Central memory CD8-positive, alpha-beta T cell (primary cell): ENCODE measurements at regions not wholly inside any gene's neighbourhood (a gene's known extent, or its start where the extent isn't known, plus 50 kb on each side); places are given as distances from the start of the nearest gene placed in this dataset.

Source experiments
- ATAC-seq: fragments of 150-1000 bp; cut with Tn5 transposase; replicated peaks from 2 replicates; pipeline ENCODE4 v1.10.0; 2022; ENCODE audit warnings: mild to moderate bottlenecking, moderate FRiP score, moderate number of reproducible peaks; ENCODE audit not compliant: poor library complexity, severe bottlenecking; ENCODE audit errors: extremely low read depth
- DNase-seq, 2 donors: peaks; one replicate each; pipeline ENCODE4 v3.0.0; 2021; ENCODE audit warnings: low spot score in 2 of 2
- H3K27ac Mint-ChIP-seq: one replicate; pipeline ENCODE4 v1.8.0; 2022; ENCODE audit warnings: low read depth, mild to moderate bottlenecking, moderate library complexity, mixed read lengths
- H3K27me3 Mint-ChIP-seq: one replicate; pipeline ENCODE4 v1.8.0; 2022; ENCODE audit warnings: mixed read lengths
- H3K36me3 Mint-ChIP-seq: one replicate; pipeline ENCODE4 v1.8.0; 2022; ENCODE audit warnings: mild to moderate bottlenecking, moderate library complexity, mixed read lengths; ENCODE audit not compliant: insufficient read depth
- H3K4me1 Mint-ChIP-seq: one replicate; pipeline ENCODE4 v1.8.0; 2022; ENCODE audit warnings: mixed read lengths
- H3K4me3 Mint-ChIP-seq: one replicate; pipeline ENCODE4 v1.8.0; 2022; ENCODE audit warnings: mild to moderate bottlenecking, moderate library complexity, mixed read lengths
- H3K9me3 Mint-ChIP-seq: one replicate; pipeline ENCODE4 v1.8.0; 2022; ENCODE audit warnings: mixed read lengths

GRCh38 chr6:146879406-146880117, 280.8 kb downstream of the ADGB start:
- Mint-ChIP-seq H3K9me3 (no peaks in the 10 kb centered on the region), H3K27me3 (peaks cover 26% of the 10 kb centered on the region), H3K36me3 (no peaks in the 10 kb centered on the region), H3K4me3 (no peak overlapping the region), H3K27ac (no peak overlapping the region), H3K4me1 (no peaks in the 10 kb centered on the region)
- ATAC-seq = no peak
- DNase-seq = no peak

DNA sequence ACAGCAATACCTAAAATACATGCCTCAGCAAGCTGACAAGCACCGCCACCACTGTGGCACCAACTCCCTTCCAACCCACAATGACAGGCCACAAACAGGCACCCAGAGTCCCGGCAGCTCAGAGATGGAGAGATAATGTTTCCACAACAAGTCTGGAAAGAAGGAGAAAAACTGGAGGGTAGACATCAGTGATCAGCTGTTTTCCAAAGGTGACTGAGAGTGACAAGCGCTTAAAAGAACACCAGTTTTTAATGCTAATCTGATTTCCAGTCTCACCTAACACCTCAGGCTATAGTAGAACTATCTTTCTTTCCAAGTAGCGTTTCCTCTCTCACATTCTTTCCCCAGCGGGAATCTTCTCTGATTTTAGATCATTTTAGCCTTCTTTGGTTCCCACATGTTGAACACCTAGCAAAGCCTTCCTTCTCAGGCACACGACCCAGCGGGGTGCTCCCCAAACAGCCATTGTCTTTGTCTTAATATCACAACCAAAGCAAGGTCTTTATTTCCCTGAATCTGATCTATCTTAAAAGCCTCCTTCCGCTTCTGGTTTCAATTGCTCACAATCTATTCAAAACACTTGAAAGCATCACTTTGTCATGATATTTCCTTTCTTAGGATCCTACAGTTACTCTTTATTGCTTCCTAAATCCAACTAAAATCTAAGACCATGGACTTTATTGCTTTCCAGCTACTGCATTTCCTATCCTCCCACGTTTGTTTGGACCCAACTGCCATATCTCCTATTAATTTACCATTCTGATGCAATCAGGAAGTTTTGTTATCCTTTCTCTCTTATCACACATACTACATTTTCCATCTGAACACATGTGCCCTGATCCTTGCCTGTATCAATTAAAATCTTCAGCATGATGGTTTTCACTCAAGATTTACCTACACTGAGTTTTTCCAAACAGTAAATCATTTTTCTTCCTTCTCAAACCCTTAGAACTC, 282.7 kb downstream of the ADGB start:
- H3K9me3 Mint-ChIP-seq = no peaks in the 10 kb centered on the region
- H3K4me3 Mint-ChIP-seq = no peak overlapping the region
- H3K36me3 Mint-ChIP-seq = no peaks in the 10 kb centered on the region
- ATAC-seq = no peak
- peaks cover 28% of the 10 kb centered on the region for H3K27me3 Mint-ChIP-seq
- DNase-seq = no peak
- H3K27ac Mint-ChIP-seq = no peak overlapping the region
- H3K4me1 Mint-ChIP-seq = no peaks in the 10 kb centered on the region

DNA sequence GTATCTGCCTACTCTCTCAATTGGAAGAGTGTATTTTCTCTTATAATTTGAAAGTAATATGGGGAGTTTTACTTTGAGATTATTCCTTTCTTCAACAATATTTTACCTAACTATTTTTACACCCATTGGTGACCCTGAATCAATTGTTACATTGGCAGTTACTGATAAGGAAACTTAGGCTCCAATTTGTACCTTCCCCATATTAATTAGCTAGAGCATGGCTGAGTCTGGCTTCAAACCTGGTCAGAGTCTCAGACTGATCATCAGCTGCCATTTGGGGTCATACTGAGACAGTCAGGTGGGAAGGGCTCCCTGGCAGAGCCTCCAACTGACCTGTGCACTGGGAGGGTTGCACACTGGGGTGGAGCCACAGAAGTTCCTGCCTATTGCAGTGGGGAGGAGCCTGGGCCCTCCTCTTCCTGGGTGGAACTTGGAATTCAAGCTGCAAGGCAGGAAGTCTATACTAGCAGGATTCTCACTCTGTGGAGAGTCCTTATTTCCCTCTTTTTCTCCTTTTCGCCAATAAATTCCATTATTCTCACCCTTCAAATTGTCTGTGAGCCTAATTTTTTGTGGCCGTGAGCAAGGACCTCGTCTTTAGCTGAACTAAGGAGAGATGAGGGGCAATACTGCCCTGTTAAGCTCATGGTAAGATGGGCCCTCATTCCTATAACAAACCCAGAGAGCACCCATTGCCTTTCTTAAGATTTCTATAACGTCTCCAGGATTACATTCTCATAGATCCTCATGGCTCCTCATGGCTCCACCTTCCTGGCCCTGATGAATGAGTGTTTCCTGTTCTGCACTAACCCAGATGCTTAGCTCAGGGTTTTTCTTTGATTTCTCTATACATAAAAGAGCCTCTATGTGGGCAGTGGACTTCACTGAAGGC, 285.1 kb downstream of the ADGB start:
- peaks cover 27% of the 10 kb centered on the region for H3K27me3 Mint-ChIP-seq
- ATAC-seq (no peak), DNase-seq (no peak)
- no peak overlapping the region for H3K4me3 Mint-ChIP-seq
- H3K36me3 Mint-ChIP-seq = no peaks in the 10 kb centered on the region
- H3K4me1 Mint-ChIP-seq = no peaks in the 10 kb centered on the region
- no peaks in the 10 kb centered on the region for H3K9me3 Mint-ChIP-seq
- no peak overlapping the region for H3K27ac Mint-ChIP-seq

DNA sequence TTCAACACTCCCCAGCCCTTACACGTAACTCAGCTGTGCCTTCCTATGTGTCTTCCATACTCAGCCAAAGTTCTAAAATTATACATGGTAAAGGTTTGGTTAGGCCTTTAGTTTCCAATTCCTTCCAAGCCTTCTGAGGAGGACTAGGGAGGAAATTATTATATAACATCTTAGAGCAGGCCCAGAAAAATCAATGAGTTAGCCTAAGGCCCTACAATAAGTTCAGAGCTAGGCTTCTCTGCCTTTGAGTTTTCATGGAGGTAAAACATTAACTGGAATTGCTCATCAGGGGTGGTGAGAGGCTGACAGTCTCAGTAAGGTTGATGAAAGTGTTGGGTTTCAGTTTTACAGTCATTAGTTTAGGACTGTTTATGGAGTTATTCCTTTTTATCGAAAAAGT, 286.0 kb downstream of the ADGB start:
- H3K9me3 Mint-ChIP-seq = no peaks in the 10 kb centered on the region

GRCh38 chr6:146885708-146886457, 287.1 kb downstream of the ADGB start:
- Mint-ChIP-seq H3K36me3 (no peaks in the 10 kb centered on the region), H3K27me3 (peaks cover 23% of the 10 kb centered on the region), H3K4me1 (no peaks in the 10 kb centered on the region), H3K4me3 (no peak overlapping the region), H3K27ac (no peak overlapping the region), H3K9me3 (no peaks in the 10 kb centered on the region)
- no peak for ATAC-seq
- no peak for DNase-seq

More for the DNA sequence above, 286.0 kb downstream of the ADGB start:
- no peak overlapping the region for H3K27ac Mint-ChIP-seq
- peaks cover 24% of the 10 kb centered on the region for H3K27me3 Mint-ChIP-seq
- H3K4me1 Mint-ChIP-seq = no peaks in the 10 kb centered on the region
- H3K4me3 Mint-ChIP-seq = no peak overlapping the region
- DNase-seq = no peak
- H3K36me3 Mint-ChIP-seq = no peaks in the 10 kb centered on the region
- no peak for ATAC-seq

- no peak overlapping the region for H3K27ac Mint-ChIP-seq
- no peaks in the 10 kb centered on the region for H3K4me1 Mint-ChIP-seq
- ATAC-seq (no peak), DNase-seq (no peak)
- no peaks in the 10 kb centered on the region for H3K36me3 Mint-ChIP-seq
- H3K4me3 Mint-ChIP-seq = no peak overlapping the region
- no peaks in the 10 kb centered on the region for H3K9me3 Mint-ChIP-seq
- H3K27me3 Mint-ChIP-seq = peaks cover 23% of the 10 kb centered on the region
These were observed 288.0 kb downstream of the ADGB start for GRCh38 chr6:146886587-146887446.

- no peaks in the 10 kb centered on the region for H3K36me3 Mint-ChIP-seq
- H3K4me1 Mint-ChIP-seq = no peaks in the 10 kb centered on the region
- H3K27me3 Mint-ChIP-seq = peaks cover 23% of the 10 kb centered on the region
- no peak overlapping the region for H3K4me3 Mint-ChIP-seq
- no peak overlapping the region for H3K27ac Mint-ChIP-seq
- no peak for DNase-seq
- no peak for ATAC-seq
- no peaks in the 10 kb centered on the region for H3K9me3 Mint-ChIP-seq
These were observed 288.8 kb downstream of the ADGB start for GRCh38 chr6:146887447-146888077.

GRCh38 chr6:146889303-146889702, 290.5 kb downstream of the ADGB start:
- H3K4me1 Mint-ChIP-seq = no peaks in the 10 kb centered on the region
- ATAC-seq (no peak), DNase-seq (no peak)
- H3K36me3 Mint-ChIP-seq = no peaks in the 10 kb centered on the region
- H3K27me3 Mint-ChIP-seq = peaks cover 26% of the 10 kb centered on the region
- H3K4me3 Mint-ChIP-seq = no peak overlapping the region
- H3K27ac Mint-ChIP-seq = no peak overlapping the region
- H3K9me3 Mint-ChIP-seq = no peaks in the 10 kb centered on the region

- no peaks in the 10 kb centered on the region for H3K9me3 Mint-ChIP-seq
- no peak for DNase-seq
- no peak for ATAC-seq
- no peak overlapping the region for H3K27ac Mint-ChIP-seq
- no peaks in the 10 kb centered on the region for H3K36me3 Mint-ChIP-seq
- H3K27me3 Mint-ChIP-seq = peaks cover 35% of the 10 kb centered on the region
- H3K4me1 Mint-ChIP-seq = no peaks in the 10 kb centered on the region
- H3K4me3 Mint-ChIP-seq = no peak overlapping the region
These were observed 291.4 kb downstream of the ADGB start for GRCh38 chr6:146890172-146890571.

DNA sequence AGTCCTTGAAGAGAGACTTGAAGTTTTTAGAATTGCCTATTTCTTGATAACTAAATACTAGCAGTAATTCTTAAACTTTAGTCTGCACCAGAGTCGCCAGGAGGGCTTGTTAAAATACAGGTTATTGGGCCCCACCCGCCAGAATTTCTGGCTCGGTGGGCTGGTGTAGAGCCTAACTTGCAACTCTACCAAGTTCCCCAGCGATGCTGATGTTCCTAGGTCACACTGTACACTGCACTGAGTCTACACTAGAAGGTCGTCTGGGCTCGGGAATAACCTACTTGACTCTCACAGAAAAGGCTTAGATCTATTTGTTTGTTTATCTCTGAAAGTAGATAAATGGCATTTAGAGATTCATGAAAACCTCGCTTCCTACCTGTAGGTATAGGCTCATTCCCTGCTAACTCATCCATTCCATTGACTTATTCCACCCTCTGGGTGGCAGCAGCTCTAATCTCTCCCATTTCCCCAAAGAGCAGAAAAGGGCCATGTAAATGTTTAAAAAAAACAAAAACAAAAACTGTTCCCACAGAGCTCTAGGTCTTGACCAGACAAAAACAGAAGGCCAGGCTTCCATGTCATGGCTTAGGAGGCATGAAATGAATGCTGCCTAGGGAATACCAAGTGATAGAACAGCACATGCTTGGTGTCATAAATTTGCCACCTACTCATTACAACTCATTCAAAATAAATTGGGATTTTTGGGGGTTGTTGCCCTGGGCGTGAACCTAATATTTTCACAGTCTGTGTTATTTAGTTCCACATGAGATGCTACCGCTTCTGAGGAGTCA, 292.1 kb downstream of the ADGB start:
- ATAC-seq = no peak

More for the DNA sequence above, 292.1 kb downstream of the ADGB start:
- no peaks in the 10 kb centered on the region for H3K36me3 Mint-ChIP-seq
- DNase-seq = no peak
- no peak overlapping the region for H3K4me3 Mint-ChIP-seq
- H3K27ac Mint-ChIP-seq = no peak overlapping the region
- peaks cover 38% of the 10 kb centered on the region for H3K27me3 Mint-ChIP-seq
- no peaks in the 10 kb centered on the region for H3K9me3 Mint-ChIP-seq
- no peaks in the 10 kb centered on the region for H3K4me1 Mint-ChIP-seq
